NCI-H2107 (cell line): ENCODE measurements at regions not wholly inside any gene's neighbourhood (a gene's known extent, or its start where the extent isn't known, plus 50 kb on each side); places are given as distances from the start of the nearest gene placed in this dataset.

Source experiments
- DNase-seq: peaks from one replicate; lab custom pipeline; 2025; lab: John Stamatoyannopoulos, UW

DNA sequence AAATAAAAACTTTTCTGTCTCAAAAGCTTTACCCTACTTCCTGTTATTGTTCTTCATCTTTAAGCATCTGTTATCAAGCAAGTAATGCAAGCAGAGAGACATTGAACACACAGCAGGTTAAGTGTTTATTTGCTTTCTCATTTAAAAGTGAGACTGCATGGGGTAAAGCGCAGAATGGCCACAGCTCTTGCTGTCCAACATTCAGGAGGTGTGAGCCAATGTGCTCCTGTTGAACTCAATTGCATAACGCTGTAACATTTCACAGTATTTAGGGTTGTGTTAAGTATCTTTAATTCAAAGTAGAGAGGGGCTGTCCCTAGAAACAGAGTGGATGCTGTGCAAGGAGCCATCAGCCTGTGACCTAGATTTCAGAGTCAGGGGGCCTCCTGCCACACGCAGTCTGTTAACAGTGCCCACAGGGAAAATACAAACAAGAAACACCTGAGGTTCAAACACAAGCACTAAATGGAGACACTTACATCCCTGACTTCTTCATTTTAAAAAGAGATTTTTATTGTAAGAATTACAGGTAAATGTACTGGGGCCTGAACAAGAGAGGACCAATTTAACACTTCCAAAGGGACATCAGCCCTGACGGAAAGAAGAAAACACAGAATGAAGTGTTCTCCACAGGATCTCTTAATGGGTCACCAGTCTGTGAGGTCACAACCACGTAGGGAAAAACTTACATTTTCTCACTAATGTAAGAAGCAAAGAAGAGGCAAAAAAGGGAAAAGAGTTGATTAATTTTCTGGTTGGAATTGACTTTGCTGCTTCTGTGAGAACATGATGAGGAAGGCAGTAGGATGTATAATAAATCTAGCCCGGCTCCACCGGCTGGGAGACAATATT, 815.1 kb downstream of the VGLL3 start:
- no peak for DNase-seq

DNA sequence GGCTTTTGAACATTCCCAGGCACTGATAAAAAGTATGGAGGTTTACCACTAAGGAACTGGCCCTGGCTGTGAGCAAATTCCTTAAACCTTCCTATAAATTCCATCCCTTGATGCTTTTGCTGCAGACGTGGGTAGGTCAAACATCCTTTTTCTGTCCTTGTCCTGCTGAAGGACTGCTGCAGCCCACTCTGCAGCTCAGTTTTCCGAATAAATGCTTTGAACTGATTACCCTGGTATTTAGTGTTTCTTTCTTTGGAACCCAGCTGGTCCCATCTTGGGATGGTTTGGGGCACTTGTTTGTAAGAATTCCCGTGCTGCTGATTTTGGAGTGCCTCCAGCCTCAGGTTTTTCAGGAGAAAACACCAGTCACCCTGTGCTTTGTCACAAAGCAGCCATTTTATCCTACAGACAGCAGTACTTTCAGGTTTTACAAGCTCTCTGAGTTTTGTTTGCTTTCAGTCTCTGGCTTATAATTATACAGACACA, 815.9 kb downstream of the VGLL3 start:
- no peak for DNase-seq

DNA sequence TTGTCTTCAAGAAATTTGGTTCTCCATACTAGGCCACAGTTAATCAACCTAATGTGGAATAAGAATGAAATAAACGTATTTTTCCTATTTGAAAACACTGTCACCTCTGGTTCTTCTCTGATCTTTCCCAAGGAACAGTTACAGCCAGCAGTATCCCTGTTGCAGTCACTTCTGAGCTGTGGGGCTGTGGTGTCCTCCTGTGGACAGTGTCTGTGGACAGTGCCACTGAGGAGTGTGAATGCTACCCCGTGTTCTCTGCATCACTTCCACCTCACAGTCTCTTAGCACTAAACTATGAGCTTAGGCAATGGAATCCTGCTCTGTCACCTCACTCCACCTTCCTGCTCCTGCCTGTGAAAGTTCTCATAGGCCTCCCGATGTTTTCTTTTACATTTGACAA, 817.5 kb downstream of the VGLL3 start:
- no peak for DNase-seq

DNA sequence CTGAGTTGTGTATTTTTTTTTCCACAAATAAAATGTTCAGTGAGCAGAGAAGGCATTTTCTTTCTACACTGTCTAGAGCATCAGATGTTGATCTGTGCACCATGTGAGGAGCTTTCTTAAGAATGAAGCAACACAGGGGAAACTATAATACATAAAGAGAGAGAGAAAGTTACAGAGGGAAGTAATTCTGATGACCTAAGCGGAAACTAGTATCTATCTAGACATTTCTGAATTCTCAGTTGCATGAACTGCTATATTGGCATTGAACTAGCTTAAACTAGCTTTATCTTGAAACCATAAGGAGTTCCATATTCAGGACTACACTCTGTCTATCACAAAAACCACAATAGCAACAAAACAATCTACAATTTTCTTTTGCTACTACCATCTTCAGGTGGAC, 822.4 kb downstream of the VGLL3 start:
- no peak for DNase-seq

DNA sequence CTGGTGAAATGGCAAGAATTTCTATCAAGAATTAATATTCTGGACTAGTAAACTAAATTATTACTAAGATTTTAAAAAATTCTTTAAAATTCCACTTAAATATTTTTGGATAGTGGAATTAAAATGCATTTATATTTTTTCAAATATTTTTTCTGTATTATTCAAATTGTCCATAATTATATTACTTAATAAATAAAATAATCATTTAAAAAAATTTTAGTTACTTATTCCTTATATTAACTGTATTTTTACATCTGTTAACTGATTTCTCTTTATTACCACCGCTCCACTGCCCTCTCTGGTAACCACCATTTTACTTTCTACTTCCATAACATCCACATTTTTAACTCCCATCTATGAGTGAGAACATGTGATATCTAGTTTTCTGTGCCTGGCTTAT, 828.4 kb downstream of the VGLL3 start:
- DNase-seq = no peak

DNA sequence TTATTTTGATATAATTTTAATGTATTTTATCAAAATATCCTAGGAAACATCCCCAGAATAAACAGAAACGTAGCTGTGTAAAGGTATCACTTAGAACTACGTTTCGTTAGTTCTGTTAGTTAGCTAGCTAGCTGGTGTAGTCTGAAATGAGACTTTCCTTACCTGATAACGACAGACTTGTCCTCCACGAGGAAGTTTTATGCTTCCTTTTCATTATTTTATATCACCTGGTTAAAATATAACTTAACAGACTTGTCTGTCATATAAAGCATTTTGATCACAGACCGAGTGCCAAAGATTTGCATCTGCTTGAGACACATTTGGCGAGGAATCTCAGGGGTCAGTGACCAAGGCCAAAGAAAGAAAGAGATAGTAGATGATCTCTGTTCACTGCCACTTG, 829.5 kb downstream of the VGLL3 start:
- DNase-seq = no peak

DNA sequence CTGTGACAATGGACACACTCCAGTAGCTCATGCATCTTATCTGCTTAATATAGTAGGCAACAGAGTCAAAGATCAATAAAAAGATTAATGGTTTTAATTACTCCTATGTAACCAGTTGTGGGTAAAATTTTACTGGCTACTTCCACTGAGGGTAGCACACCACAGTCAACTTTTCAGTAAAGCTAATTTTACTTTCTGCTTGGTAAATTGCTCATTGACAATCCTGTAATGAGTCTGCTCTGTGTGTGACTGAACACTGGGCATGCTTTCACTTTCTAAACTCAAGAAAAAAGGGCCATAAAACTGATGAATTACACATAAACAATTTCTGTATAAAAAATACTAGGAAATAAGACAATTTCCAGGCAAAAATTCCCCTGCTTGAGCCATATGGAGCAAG, 838.3 kb downstream of the VGLL3 start:
- no peak for DNase-seq

DNA sequence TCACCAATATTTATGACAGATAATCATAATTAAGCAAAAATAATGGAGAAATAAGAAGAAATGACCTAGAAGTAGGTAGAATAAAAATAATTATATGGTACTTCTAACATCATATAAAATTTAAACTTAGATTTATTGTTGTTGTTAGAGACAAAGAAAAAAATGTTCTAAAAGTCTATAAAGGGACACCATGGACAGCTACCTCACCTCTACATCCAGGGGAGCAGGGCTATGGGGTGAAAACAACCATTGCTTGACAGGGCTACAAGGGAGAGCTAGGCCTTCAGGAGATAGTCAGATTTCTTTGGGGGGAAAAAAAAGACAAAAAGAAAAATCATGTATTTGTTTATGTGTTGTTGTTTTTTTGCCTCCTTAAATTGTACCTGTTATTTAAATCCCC, 841.9 kb downstream of the VGLL3 start:
- no peak for DNase-seq

DNA sequence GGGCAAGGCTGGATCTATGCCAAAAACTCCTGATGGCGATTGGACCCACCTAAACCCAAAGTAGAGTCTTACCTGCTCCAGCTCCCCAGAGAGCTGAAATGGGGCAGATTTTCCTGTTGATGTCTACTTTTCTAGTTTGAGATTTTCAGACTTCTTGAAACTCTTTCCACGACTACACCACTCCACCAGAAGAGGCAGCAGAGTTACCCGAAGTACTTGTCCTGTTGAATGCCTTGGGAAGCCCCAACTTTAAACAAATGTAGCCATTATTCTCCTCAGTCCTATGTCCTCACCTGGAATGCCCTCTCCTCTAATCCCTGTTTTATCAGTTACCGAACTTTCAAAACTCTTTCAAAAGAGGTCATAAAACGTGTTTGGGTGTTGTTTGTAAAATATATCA, 843.8 kb downstream of the VGLL3 start:
- DNase-seq = no peak

DNA sequence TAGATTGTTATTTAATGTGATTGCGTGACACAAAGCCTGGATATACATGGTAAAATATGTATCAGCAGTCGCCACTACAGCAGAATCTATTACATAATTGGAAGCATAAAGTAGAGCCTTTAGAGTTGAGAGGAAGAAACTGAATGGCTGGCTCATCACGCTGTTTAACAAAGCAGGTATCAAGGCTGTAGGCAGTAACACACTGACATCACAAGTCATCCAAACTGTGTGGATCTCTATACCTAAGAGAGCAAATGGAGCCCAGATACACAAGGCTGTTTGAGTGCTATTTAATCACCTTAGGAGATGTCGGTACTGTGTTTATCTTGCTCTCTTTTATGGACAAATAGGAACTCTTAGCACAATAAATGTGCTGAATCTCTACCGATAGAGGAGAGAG, 864.4 kb downstream of the VGLL3 start:
- DNase-seq = no peak
